ENCODE measurements at regions not wholly inside any gene's neighbourhood (a gene's known extent, or its start where the extent isn't known, plus 50 kb on each side); places are given as distances from the start of the nearest gene placed in this dataset.

- TF ChIP-seq GATA2 (IDR thresholded peaks at IDR 0.05; ENCODE audit: low read depth, low read length), result no peak
- no peak for TF ChIP-seq GATA3 (IDR thresholded peaks at IDR 0.05; ENCODE audit: low read depth, low read length)
Measured at GRCh38 chr5:125254267-125254666, 507.8 kb upstream of the ZNF608 start.

Data from SH-SY5Y (cell line).